ENCODE measurements at regions not wholly inside any gene's neighbourhood (a gene's known extent, or its start where the extent isn't known, plus 50 kb on each side); places are given as distances from the start of the nearest gene placed in this dataset.

- Histone ChIP-seq H3K27me3 (ENCODE audit: insufficient read depth, low read length) (no peaks in the 10 kb centered on the region), H4K20me1 (ENCODE audit: control insufficient read depth, insufficient read depth, insufficient read length) (no peaks in the 10 kb centered on the region), H3K23ac (ENCODE audit: insufficient read length, low read depth, low read length) (no peak overlapping the region), H3K14ac (ENCODE audit: insufficient read depth, low read length) (no peak overlapping the region), H4K5ac (ENCODE audit: insufficient read length, low read depth, low read length) (no peak overlapping the region), H2BK12ac (ENCODE audit: insufficient read length, low read depth, low read length) (no peak overlapping the region), H2BK120ac (ENCODE audit: low read depth, low read length, poor library complexity, severe bottlenecking) (no peak overlapping the region), H2AK5ac (ENCODE audit: insufficient read length, low read length) (no peak overlapping the region), H3K9me3 (ENCODE audit: control insufficient read depth, low read depth, low read length) (no peaks in the 10 kb centered on the region), H3K18ac (ENCODE audit: insufficient read length, low read depth, low read length) (no peak overlapping the region), H3K4me2 (ENCODE audit: insufficient read depth, insufficient read length, low read length) (no peak overlapping the region), H3K4ac (ENCODE audit: low read depth, low read length) (no peak overlapping the region), H3K79me2 (ENCODE audit: insufficient read depth, low read length) (no peaks in the 10 kb centered on the region), H4K91ac (ENCODE audit: insufficient read length, low read depth, low read length) (no peak overlapping the region), H3K9ac (ENCODE audit: extremely low read depth, insufficient read length, low read length) (no peak overlapping the region), H3T11ph (ENCODE audit: low read length) (no peak overlapping the region), H2BK5ac (ENCODE audit: insufficient read length, low read length) (no peak overlapping the region), H2BK15ac (ENCODE audit: low read depth, low read length) (no peak overlapping the region), H3K4me1 (ENCODE audit: insufficient read depth, low read length) (no peaks in the 10 kb centered on the region; the same call in 1 of the 2 replicates), H3K23me2 (ENCODE audit: insufficient read length, low read depth, low read length, poor library complexity, severe bottlenecking) (no peaks in the 10 kb centered on the region), H2AFZ (ENCODE audit: low read length) (no peak overlapping the region), H4K8ac (replicated peaks; ENCODE audit: insufficient read length, low read depth, low read length) (no peak overlapping the region), H3K27ac (ENCODE audit: insufficient read length, low read depth, low read length) (no peak overlapping the region), H2BK20ac (ENCODE audit: low read depth, low read length, poor library complexity, severe bottlenecking) (no peak overlapping the region), H3K56ac (ENCODE audit: insufficient read length, low read depth, low read length) (no peak overlapping the region), H3K79me1 (ENCODE audit: insufficient read depth, low read depth, low read length, poor library complexity, severe bottlenecking) (no peaks in the 10 kb centered on the region)
- H3K9me3 Mint-ChIP-seq: no peaks in the 10 kb centered on the region
- no peak for TF ChIP-seq CTCF (conservative IDR thresholded peaks at IDR 0.05)
- H3K4me3 Mint-ChIP-seq: no peak overlapping the region
- H3K27me3 Mint-ChIP-seq (ENCODE audit: low read depth): no peaks in the 10 kb centered on the region
- no CpG with 5 or more reads among the region's 7 CpGs for WGBS (ENCODE audit: extremely low coverage, insufficient read length, low lambda C conversion rate)
- DNase-seq: no peak
- H3K27ac Mint-ChIP-seq: peak overlapping the region in 1 of 3 experiments; percentile 86; a peak in 1 of 7 replicates
- H3K4me1 Mint-ChIP-seq: peaks cover 15 to 21% of the 10 kb centered on the region in 2 experiments; a peak in 3 of 4 replicates
- H3K36me3 Mint-ChIP-seq (ENCODE audit: insufficient read depth in 1 of 3, low read depth in 3 of 3): no peaks in the 10 kb centered on the region
Observed at GRCh38 chr9:106324591-106325280, 538.2 kb upstream of the ZNF462 start.

Data from H9 (cell line).